ENCODE measurements at regions not wholly inside any gene's neighbourhood (a gene's known extent, or its start where the extent isn't known, plus 50 kb on each side); places are given as distances from the start of the nearest gene placed in this dataset.

- in situ Hi-C loops (cut with MboI; ENCODE audit: low sequenced_read_pairs), result no loop called here
These were observed 144.1 kb downstream of the SOX2 start for GRCh38 chr3:181855825-181856224.

GRCh38 chr3:181859518-181859917 is 147.8 kb downstream of the SOX2 start:
- in situ Hi-C loops (cut with MboI; ENCODE audit: low sequenced_read_pairs), result no loop called here

- in situ Hi-C loops (cut with MboI; ENCODE audit: low sequenced_read_pairs), result no loop called here
These were observed 148.5 kb downstream of the SOX2 start for GRCh38 chr3:181860235-181860634.

GRCh38 chr3:181862502-181862901 is 150.8 kb downstream of the SOX2 start:
- in situ Hi-C loops (cut with MboI; ENCODE audit: low sequenced_read_pairs), result no loop called here

GRCh38 chr3:181868576-181869082 is 156.9 kb downstream of the SOX2 start:
- in situ Hi-C loops (cut with MboI; ENCODE audit: low sequenced_read_pairs), result no loop called here

GRCh38 chr3:181872887-181873286 is 161.2 kb downstream of the SOX2 start:
- in situ Hi-C loops (cut with MboI; ENCODE audit: low sequenced_read_pairs), result no loop called here

GRCh38 chr3:181879926-181880325 is 168.2 kb downstream of the SOX2 start:
- in situ Hi-C loops (cut with MboI; ENCODE audit: low sequenced_read_pairs), result no loop called here

GRCh38 chr3:181880331-181880730 is 168.6 kb downstream of the SOX2 start:
- in situ Hi-C loops (cut with MboI; ENCODE audit: low sequenced_read_pairs), result no loop called here

GRCh38 chr3:181881749-181882148 is 170.0 kb downstream of the SOX2 start:
- in situ Hi-C loops (cut with MboI; ENCODE audit: low sequenced_read_pairs), result no loop called here

- in situ Hi-C loops (cut with MboI; ENCODE audit: low sequenced_read_pairs), result no loop called here
These were observed 174.3 kb downstream of the SOX2 start for GRCh38 chr3:181885868-181886630.

- in situ Hi-C loops (cut with MboI; ENCODE audit: low sequenced_read_pairs), result no loop called here
These were observed 175.0 kb downstream of the SOX2 start for GRCh38 chr3:181886676-181887075.

- in situ Hi-C loops (cut with MboI; ENCODE audit: low sequenced_read_pairs), result no loop called here
These were observed 176.0 kb downstream of the SOX2 start for GRCh38 chr3:181887685-181888084.

GRCh38 chr3:181888234-181888633 is 176.5 kb downstream of the SOX2 start:
- in situ Hi-C loops (cut with MboI; ENCODE audit: low sequenced_read_pairs), result no loop called here

GRCh38 chr3:181892848-181893247 is 181.1 kb downstream of the SOX2 start:
- in situ Hi-C loops (cut with MboI; ENCODE audit: low sequenced_read_pairs), result no loop called here

- in situ Hi-C loops (cut with MboI; ENCODE audit: low sequenced_read_pairs), result no loop called here
These were observed 184.9 kb downstream of the SOX2 start for GRCh38 chr3:181896605-181897004.

- in situ Hi-C loops (cut with MboI; ENCODE audit: low sequenced_read_pairs), result no loop called here
These were observed 188.0 kb downstream of the SOX2 start for GRCh38 chr3:181899702-181900101.

- in situ Hi-C loops (cut with MboI; ENCODE audit: low sequenced_read_pairs), result no loop called here
These were observed 189.9 kb downstream of the SOX2 start for GRCh38 chr3:181901626-181902025.

- in situ Hi-C loops (cut with MboI; ENCODE audit: low sequenced_read_pairs), result no loop called here
These were observed 194.6 kb downstream of the SOX2 start for GRCh38 chr3:181906338-181906737.

GRCh38 chr3:181909241-181909640 is 197.5 kb downstream of the SOX2 start:
- in situ Hi-C loops (cut with MboI; ENCODE audit: low sequenced_read_pairs), result no loop called here

GRCh38 chr3:181912384-181912783 is 200.7 kb downstream of the SOX2 start:
- in situ Hi-C loops (cut with MboI; ENCODE audit: low sequenced_read_pairs), result no loop called here

- in situ Hi-C loops (cut with MboI; ENCODE audit: low sequenced_read_pairs), result no loop called here
These were observed 201.5 kb downstream of the SOX2 start for GRCh38 chr3:181913254-181913653.

GRCh38 chr3:181915551-181915950 is 203.8 kb downstream of the SOX2 start:
- in situ Hi-C loops (cut with MboI; ENCODE audit: low sequenced_read_pairs), result no loop called here

GRCh38 chr3:181916013-181916412 is 204.3 kb downstream of the SOX2 start:
- in situ Hi-C loops (cut with MboI; ENCODE audit: low sequenced_read_pairs), result no loop called here
